IMR-90 (cell line): ENCODE measurements at regions not wholly inside any gene's neighbourhood (a gene's known extent, or its start where the extent isn't known, plus 50 kb on each side); places are given as distances from the start of the nearest gene placed in this dataset.

Source experiments
- CEBPB ChIP-seq: IDR thresholded peaks from 2 replicates; pipeline ENCODE4 v1.6.1; 2012; ENCODE audit warnings: low read depth, low read length, improper control_type of control experiment
- CHD1 ChIP-seq: IDR thresholded peaks from 2 replicates; pipeline ENCODE4 v1.6.1; 2012; ENCODE audit warnings: low read depth, low read length, improper control_type of control experiment
- CTCF ChIP-seq: conservative IDR thresholded peaks from 2 replicates; pipeline ENCODE4 v1.5.1; 2012; ENCODE audit warnings: mild to moderate bottlenecking, low read depth, low read length, improper control_type of control experiment
- ELK1 ChIP-seq: fragments of 150-350 bp; IDR thresholded peaks from 2 replicates; pipeline ENCODE4 v1.6.1; 2016; ENCODE audit warnings: low read depth, mild to moderate bottlenecking, low read length, moderate library complexity, borderline replicate concordance
- FOS ChIP-seq: fragments of 150-350 bp; IDR thresholded peaks from 2 replicates; pipeline ENCODE4 v1.6.1; 2016; ENCODE audit warnings: low read depth, low read length
- MAFK ChIP-seq: IDR thresholded peaks from 2 replicates; pipeline ENCODE4 v1.6.1; 2012; ENCODE audit warnings: low read depth, low read length, improper control_type of control experiment
- MAZ ChIP-seq: IDR thresholded peaks from 2 replicates; pipeline ENCODE4 v1.6.1; 2012; ENCODE audit warnings: low read depth, mild to moderate bottlenecking, low read length, improper control_type of control experiment, moderate library complexity, borderline replicate concordance
- POLR2A ChIP-seq: IDR thresholded peaks from 2 replicates; pipeline ENCODE4 v1.6.1; 2012; ENCODE audit warnings: mild to moderate bottlenecking, low read depth, low read length
- RAD21 ChIP-seq: IDR thresholded peaks from 2 replicates; pipeline ENCODE4 v1.6.1; 2012; ENCODE audit warnings: low read length, improper control_type of control experiment
- RFX5 ChIP-seq: IDR thresholded peaks from 2 replicates; pipeline ENCODE4 v1.8.0; 2012; ENCODE audit warnings: low read depth, mild to moderate bottlenecking, low read length, moderate library complexity
- SMC3 ChIP-seq: fragments of 150-350 bp; IDR thresholded peaks from 2 replicates; pipeline ENCODE4 v1.6.1; 2016; ENCODE audit warnings: low read depth, mild to moderate bottlenecking, antibody characterized with exemption, low read length, moderate library complexity
- USF2 ChIP-seq: fragments of 150-350 bp; IDR thresholded peaks from 2 replicates; pipeline ENCODE4 v1.6.1; 2017; ENCODE audit warnings: mild to moderate bottlenecking, antibody characterized with exemption, low read length, low read depth

GRCh38 chr5:28862137-28862859, 1823.9 kb upstream of the CDH9 start:
- TF ChIP-seq SMC3 (no peak), CTCF (no peak), FOS (no peak), POLR2A (no peak), USF2 (no peak), MAFK (no peak), CHD1 (no peak), CEBPB (no peak), RAD21 (no peak), MAZ (no peak), RFX5 (no peak), ELK1 (no peak)
